Stimulated activated CD8-positive, alpha-beta memory T cell treated with anti-CD3 and anti-CD28 coated beads, Interleukin-2, amount 100 ng/mL, for 48 hours (primary cell): ENCODE measurements at regions not wholly inside any gene's neighbourhood (a gene's known extent, or its start where the extent isn't known, plus 50 kb on each side); places are given as distances from the start of the nearest gene placed in this dataset.
"Not testable (repeated sequence)": the region's sequence is repeated elsewhere in the genome, so short reads cannot be mapped to it uniquely, and the experiment has no call there.

Experiments used
- DNase-seq, 2 donors: peaks; one replicate each; pipeline ENCODE4 v3.0.0-alpha.2; 2020; ENCODE audit warnings: low read depth in 2 of 2

DNA sequence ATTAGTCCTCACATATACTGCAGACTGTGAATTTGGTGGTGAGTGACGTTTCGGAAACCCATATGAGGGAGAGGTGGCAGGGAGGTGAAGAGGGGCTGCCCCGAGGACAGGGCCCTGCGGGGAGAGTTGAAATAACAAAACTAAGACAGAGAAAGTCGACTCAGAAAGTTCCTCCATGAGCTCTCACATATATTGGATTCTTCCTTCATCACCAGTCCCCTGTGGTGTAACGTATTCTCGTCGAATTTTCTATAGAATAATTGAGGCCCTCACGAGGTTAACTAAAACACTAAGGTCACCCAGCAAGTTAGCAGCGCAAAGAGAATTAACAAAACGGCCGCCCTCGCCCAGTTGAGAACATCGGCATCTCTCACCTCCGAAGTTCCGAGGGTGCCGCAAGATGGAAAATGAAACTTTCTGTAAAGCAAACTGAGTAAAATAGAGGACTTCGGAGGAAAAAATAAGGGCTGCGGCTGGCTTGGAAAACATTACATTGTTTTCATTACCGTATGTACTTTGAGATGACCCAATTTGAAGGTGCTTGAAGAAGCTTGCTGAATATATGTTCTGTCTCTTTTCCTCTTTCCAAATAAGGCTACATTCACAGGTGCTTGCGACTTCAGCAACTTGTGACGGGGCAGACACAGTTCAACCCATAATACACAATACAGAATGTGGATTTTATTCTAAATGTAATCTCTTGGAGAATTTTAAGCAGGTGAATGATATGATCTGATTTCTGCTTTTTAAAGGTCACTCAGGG lies 490.9 kb upstream of the JARID2 start:
- no peak for DNase-seq

DNA sequence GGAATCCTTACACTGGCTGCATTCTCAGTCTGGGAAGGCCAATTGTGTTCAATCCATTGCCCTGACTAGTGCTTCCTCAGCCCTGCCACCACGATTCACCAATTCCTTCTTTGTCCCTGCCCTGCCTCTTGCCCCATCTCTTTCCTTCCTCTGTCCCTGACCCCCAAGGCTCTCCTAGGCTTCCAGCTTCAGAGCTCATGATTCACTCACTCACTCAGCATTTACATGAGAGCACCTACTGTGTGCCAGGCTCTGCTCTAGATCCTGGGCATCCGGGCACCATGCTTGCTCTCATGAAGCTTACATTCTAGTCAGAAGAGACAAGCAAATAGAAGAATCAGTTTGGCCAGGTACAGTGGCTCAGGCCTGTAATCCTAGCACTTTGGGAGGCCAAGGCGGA lies 489.5 kb upstream of the JARID2 start:
- no peak for DNase-seq

DNA sequence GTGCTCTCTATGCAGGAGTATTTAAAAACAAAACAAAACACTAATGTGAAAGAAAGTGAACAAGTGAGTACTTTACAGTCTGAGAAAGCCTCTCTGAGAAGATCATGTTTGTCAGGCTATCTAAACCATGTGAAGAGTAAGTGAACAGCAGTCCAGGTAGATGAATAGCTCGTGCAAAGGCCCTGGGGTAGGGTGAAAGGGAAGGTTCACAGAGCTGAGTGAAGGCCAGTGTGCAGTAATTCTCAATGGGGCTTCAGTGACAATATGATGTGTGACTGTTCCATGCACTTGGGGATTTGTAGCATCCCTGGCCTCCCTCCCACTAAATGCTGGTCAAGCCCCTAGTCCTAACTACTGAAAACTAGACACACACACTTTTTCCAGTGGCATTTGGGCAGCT lies 488.9 kb upstream of the JARID2 start:
- no peak for DNase-seq

DNA sequence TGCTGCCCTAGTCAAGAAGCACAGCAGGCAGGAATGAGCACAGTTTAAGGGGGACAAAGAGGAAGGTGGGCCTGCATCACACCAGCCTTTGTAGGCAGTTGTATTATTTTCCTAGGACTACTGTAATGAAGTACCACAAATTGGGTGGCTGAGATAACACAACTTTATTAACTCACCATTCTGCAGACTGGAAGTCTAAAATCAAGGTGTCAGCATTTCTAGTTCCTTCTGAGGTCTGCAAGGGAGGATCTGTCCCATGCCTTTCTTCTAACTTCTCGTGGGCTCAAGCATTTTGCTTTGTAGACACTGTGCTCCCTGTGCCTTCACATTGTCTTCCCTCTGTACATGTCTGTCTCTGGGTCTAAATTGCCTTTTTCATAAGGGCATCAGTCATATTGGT lies 488.5 kb upstream of the JARID2 start:
- DNase-seq, result no peak

DNA sequence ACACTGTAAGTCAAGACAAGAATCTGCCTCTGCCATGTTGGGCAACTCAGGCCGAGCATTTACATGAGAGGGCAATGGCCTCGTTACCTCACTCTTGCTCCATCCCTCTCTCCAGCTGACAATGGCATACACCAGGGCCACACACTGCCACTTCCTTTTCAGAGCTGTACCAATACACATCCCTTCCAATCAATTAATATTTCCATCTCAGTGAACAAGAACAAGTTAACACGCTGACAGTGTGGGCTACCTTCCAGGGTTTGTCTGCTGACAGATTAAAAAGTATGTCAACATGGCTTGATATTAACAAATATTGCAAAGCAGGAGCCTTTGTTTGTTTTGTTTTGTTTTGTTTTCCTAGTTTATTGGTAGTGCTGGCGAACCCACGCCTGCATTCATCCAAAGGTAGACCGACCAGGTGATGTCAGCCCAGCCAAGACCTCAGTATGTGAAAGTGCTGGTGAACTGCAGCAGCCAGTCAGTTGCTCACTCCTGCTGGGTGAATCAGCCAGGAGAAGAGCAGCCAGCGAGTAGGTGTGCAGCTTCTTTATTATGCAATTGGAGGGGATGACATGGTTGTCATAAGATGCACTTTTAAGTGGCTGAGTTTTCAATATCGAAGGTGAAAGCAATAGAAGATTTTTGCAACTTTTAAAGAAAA lies 487.3 kb upstream of the JARID2 start:
- no peak for DNase-seq

DNA sequence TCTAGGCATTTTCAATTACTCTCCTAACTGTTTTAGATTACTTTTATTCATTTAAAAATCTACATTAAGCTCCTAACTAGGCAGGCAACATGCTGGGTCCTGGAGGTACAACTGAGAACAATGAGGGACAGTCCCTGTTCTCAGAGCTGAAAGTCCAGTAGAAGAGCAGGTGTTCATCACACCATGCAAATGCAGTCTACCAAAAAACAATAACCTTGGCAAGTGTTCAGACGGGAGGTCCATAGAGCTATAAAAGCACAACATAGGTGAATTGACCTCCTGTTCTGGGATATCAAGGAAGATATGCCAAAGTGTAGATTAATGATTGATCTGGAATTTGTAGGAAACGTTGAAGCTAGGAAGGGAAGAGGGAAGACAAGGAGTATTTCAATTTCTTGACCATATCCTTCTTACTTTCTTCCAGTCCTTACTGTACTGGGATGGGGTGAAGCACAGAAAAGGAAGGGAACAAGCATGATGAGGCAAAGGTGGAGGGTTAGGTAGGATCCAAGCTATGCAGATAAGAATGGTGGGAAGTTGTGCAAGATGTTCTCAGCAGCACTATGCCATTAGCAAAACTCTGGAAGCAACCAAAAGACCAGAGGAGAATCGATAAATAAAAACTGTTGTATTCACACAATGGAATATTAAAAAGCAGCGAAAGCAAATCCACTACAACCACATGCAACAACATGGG lies 485.7 kb upstream of the JARID2 start:
- no peak for DNase-seq

DNA sequence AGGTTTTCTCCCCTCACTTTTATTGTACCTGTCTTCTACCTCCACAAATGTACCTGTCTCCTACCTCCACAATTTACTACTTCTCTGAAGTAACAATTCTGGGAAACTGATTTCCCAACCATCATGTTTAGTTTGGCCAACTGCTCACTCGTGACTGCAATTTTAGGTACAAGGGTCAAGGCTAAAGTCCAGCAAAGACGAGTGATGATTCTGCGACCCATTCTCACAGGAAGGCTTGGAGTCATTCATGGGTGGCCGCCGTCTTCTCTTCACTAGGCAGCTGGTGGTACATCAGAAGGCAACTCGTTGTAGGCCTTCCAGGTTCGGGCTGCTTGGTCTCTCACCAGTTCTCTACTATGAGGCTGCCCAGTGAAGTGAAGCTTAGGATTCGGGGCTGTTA lies 483.8 kb upstream of the JARID2 start:
- no peak for DNase-seq

DNA sequence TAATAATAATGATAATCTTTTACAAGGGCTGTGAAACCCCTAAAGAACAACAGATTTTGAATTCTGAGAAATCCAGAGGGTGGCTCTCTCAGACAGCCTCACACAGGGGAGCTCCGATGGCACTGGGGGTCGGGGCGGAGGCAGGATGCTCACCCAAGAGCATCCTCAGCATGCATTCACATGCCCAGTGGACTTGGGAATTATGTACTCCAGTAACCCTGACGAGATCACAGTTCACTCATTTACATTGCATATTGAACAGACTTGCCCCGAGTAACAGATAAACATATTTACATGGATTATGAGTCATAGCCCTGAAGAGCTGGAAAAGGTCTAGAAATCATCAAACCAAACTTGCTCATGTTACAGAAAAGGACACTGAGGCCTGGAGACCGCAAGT lies 482.7 kb upstream of the JARID2 start:
- DNase-seq, result no peak

DNA sequence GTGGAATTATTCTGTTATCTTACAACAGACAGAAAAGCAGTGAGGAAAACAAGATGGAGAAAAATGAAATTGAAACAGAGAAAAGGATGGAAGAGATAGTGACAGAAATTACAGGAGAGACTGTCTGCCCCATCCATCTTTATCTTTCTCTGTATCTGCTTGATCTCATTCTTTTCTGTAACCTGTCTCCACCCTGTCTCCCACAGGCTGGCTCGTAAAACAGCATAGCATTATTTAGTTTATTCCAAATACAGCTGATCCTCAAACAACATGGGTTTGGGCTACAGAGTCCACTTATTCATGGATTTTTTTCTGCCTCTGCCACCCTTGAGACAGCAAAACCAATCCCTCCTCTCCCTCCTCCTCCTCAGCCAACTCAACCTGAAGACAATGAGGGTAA lies 482.3 kb upstream of the JARID2 start:
- DNase-seq, result no peak

DNA sequence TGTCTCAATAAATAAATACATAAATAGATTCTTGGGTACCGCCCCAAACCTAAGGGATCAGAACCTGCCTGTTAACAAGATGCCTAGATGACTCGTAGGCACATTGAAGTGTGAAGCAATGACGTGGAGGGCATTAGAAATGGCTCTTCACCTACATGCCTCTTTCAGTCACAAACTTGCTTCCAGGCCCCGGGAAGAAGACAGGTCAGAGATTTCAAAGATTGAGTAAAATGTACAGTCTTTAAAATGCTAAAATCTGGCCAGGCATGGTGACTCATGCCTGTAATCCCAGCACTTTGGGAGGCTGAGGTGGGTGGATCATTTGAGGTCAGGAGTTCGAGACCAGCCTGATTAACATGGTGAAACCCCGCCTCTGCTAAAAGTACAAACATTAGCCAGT lies 480.8 kb upstream of the JARID2 start:
- DNase-seq, result no peak

DNA sequence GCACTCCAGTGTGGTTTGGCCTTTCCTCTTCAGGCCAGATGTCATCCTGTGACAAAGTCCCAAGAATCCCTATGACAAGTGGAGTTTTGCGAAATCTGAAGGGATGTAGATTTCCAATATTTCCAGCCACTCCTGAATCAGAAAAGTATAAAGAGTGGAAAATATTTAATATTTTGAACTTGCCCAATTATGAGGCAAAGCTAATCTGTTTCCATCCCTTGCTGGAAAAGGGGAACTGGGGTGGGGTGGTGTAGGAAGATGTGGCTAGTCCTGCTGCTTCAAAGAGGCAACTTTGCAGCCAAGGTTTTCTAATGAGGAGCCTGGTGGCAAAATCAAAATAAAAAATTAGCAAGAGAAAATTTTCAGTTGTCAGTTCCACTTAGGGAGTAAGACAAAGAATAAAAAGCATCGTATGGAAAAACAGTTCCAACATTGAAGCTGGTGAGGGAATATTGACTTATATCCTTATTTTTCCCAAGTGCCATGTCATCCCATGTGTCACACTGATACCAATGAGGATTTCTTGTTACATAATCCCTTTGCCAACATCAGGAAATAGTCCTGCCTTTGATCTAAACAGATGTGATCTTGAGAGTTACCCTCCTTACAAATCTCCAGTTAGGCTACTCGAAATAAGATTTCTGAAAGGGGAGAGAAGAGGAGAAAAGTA lies 480.0 kb upstream of the JARID2 start:
- no peak for DNase-seq

DNA sequence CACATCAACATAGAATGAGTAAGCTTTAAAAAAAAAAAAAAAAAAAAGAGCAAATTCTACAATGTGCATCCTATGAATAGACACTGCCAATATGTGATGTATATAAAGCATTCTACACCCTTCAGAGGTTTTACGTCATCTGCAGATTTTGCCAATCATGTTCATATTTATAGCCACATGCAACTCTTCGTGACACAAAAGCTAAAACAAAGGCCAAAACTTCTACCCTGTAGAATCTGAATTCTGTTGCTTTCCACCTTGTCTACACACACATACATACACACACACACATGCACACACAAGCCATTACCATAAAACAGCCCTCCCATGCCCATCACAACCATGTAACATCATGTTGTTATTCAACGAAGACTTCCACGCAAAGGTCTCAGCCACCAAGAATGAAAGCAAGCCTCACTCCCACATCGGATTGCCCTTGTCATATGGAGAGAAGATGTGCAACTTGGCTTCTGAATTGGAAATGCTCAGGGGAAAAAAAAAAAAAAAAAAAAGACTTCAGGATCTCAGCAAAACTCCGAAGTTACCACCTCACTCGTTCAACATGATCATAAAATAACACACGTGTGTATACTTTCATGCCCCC lies 479.4 kb upstream of the JARID2 start:
- DNase-seq, result no peak

DNA sequence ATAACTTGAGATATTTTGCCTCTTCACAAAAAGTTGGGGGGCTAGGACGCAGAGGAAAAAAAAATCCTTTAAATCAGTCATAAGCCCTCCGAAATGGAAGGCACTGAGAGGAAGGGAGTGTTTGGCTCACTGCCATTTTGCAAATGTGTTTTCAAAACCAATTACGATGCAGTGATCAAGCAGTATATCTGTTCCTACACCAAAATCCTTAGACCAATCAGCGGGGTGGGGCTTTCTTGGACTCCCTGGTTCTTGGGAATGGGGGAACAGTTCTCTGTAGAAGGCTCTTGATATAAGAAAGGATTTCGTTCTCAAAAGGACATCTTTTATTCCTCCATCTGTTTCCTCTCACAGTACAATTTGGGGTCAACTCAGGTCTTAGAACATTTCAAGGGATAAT lies 478.6 kb upstream of the JARID2 start:
- DNase-seq, result no peak

DNA sequence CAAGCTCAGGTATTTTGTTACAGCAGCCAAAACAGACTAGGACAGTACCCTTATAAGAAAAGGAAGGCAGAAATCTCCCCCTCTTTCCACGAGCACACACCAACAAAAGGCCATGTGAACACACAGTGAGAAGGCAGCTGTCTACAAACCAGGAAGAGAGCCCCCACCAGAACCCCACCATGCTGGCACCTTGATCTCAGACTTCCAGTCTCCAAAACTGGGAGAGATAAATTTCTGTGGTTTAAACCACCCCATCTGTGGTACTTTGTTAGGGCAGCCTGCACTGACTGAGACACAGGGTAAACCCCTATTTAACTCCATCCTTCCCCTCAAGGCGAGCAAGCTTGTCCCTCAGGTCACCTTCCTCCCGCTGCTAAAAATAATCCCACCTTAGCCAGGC lies 475.8 kb upstream of the JARID2 start:
- DNase-seq, result no peak

DNA sequence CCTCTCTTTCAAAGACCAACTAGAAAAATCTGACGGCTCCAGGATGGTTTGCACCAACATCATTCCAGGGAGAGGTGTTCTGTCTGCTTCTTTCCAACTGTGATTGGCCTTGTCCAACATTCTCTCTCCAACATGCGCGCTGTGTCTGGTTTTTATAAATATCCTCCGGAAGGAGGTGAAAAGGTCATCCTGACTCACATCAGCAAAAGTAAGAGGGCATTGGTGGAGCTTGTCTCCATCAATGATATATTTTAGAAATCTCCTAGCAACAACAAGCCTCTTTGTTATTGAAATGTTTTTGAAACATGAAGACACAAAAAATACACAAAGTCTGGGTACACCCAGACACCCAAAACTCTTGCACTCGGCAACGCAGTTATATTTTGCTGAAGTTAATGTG lies 475.3 kb upstream of the JARID2 start:
- no peak for DNase-seq

DNA sequence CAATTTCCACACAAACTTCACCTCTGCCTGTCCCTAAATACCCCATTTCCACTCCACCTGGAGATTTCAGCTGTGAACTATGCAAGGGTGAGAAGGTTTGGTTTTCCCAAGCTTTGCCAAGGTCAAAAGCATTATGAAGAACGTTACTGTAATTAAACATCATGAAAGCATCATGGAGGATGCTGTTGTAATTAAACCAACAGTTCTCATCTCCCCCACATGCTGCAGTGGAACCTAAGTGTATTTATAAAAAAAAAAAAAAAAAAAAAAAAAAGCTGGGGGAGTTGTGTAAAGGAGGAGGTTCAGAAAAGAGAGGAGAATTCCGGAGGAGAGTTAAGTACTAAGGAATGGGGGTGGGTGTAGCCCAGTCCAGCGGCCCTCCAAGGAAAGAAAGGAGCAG lies 474.9 kb upstream of the JARID2 start:
- no peak for DNase-seq

DNA sequence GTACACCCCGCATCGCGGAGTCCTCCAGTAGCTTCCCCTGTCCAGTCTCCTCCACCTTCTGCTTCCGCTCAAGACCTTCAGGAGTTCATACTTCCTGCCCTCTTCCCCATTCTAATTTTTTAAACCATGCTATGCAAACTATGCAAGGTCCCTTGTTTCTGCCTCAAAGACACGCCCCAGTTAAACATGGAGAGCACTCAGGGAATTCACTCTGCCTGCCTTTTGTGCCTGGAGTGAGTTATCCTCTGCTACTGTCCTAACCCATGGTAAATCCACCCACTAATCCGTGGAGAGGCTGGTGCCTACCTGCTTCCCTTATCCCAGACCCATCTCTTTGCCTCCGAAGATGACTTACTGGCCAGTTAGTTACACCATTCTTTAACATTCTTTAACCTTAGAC lies 473.7 kb upstream of the JARID2 start:
- DNase-seq, result no peak

DNA sequence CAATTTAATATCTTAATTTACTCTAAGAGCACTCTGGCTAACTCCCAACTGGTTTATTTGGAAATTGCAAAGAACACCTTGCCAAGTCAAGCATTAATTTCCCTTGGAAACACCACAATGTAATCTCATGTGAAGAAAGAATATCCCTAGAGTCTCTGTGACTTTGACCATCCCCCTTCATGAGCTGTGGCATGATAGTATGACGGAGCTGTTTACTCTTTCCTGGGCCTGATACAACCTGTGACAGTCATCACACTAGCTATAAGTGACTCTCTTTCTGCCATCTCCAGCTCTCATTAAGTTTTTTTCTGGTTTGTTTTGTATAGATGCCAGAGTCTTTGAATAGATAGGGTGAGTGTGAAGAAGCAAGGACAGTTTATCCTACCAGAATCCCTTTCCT lies 470.3 kb upstream of the JARID2 start:
- no peak for DNase-seq

DNA sequence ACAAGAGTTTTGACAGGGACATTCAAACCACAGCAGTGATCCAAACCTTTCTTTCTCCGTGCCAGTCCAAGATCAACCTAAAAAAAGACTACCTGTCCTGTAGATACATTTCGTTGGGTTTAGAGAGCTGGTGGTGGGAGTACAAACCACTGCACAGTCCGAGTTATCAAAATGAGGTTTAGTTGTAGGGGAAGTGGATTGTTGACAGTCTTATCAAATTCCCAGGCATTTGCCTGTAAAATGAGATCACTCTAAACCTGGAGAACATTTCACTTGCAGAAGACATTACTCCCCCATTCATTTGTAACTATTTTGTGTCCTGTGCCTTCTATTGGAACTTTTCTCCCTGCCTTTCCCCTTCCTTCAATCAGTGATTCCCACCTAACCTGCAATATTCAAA lies 469.6 kb upstream of the JARID2 start:
- no peak for DNase-seq

DNA sequence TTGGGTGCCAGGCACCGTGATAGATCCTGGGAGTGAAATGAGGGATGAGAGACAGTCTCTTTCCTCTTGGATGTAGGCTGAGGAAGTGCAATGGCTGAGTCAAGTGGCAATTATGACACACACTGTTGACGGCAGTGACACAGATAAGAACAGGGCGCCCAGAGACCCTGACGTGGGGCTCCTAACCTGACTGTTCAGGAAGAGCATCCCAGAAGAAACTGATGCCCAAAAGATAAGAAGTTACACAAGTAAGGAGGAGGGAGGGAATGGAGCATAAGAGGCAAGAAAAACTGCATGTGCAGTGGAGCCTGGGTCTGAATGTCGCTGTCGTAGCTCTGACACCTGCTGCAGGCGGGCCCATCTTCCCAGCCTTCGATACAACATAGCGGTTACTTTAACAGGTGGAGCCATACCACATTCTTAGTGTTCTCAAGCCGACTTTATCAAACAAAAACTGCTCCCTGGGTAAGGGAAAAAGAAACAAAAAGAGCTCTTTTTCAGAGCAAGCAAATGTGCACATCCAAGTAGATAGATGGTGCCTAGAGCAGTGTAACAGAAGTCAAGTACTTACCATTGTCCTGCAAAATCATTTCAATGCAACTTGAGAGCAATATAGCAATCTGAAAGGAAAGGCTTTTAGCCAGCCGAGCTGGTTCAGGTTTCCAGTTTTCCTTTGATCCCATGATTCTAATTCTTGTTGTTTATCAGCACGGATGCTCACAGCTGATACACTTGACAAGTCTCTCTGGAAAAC lies 463.9 kb upstream of the JARID2 start:
- DNase-seq, result no peak

DNA sequence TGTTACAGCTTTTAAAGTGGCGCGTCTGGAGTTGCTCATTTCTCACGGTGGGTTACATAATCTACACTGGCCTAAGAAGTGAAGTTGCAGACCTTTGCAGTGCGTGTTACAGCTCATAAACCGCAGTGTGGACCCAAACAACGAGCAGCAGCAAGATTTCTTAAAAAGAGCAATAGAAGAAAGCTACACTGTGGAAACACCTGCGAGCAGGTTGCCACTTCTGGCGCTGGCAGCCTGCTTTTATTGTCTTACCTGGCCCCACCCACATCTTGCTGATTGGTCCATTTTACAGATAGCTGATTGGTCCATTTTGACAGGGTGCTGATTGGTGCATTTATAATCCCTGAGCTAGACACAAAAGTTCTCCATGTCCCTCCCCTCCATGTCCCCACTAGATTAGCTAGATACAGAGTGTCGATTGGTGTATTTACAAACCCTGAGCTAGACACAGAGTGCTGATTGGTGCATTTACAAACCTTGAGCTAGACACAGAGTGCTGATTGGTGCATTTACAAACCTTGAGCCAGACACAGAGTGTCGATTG lies 462.9 kb upstream of the JARID2 start:
- not testable (repeated sequence) for DNase-seq
